Motor neuron (in vitro differentiated cells): ENCODE measurements at regions not wholly inside any gene's neighbourhood (a gene's known extent, or its start where the extent isn't known, plus 50 kb on each side); places are given as distances from the start of the nearest gene placed in this dataset.

Experiments
- ATAC-seq, 8 experiments: fragments of 200-7000 bp; cut with Tn5 transposase; replicated peaks in 6 of 8; 2 replicates each; pipeline ENCODE4 v1.8.0; 2021; ENCODE audit warnings: mild to moderate bottlenecking in 8 of 8, moderate library complexity in 8 of 8
- H3K27ac ChIP-seq, 2 donors: fragments of 250-450 bp; sonication (Bioruptor Pico); 2 replicates each; pipeline ENCODE4 v1.9.0; 2021; ENCODE audit warnings: antibody characterized with exemption in 2 of 2, mild to moderate bottlenecking in 2 of 2, moderate library complexity in 1 of 2
- H3K4me1 ChIP-seq, 2 donors: fragments of 250-450 bp; sonication (Bioruptor Pico); replicated peaks in 1 of 2; 2 replicates each; pipeline ENCODE4 v1.6.1; 2021; ENCODE audit warnings: antibody characterized with exemption in 2 of 2, mild to moderate bottlenecking in 2 of 2, moderate library complexity in 1 of 2
- H3K4me3 ChIP-seq, 5 donors: fragments of 250-450 bp; sonication (Bioruptor Pico); 2 replicates each; pipeline ENCODE4 v1.9.0; 2021; ENCODE audit warnings: antibody characterized with exemption in 5 of 5, mild to moderate bottlenecking in 5 of 5, moderate library complexity in 4 of 5
- WGBS, 10 experiments: fragments of 450-650 bp; shearing (Covaris generic); methylation state at CpG; one replicate each; pipeline ENCODE4 v1.0.0; 2022; 5-methylcytosine and 5-hydroxymethylcytosine counted together
- in situ Hi-C, 9 experiments: fragments of 400-800 bp; cut with MboI; loops; one replicate each; pipeline ENCODE4 v1.15.0; 2021; ENCODE audit warnings: low sequenced_read_pairs in 9 of 9, low pct_unique_long_range_greater_than_20kb in 2 of 9; ENCODE audit not compliant: unreplicated experiment in 9 of 9

GRCh38 chr9:96183751-96184150 lies 118.2 kb downstream of the HSD17B3 start:
- 39 to 100% (median 89%) methylated on average over 1 to 5 of the region's 6 CpGs; no CpG with 5 or more reads in 3 of the 10 experiments for WGBS, 10 experiments
- no peak for ATAC-seq
- Histone ChIP-seq H3K4me3 (no peak overlapping the region), H3K27ac (no peak overlapping the region), H3K4me1 (peaks cover 13 to 18% of the 10 kb centered on the region in 2 donors)
- in situ Hi-C loops: no loop called here

- in situ Hi-C loops: no loop called here
- WGBS, 10 experiments: 40 to 69% (median 50%) methylated on average over 2 of the region's 8 CpGs; no CpG with 5 or more reads in 7 of the 10 experiments
- Histone ChIP-seq H3K27ac (no peak overlapping the region), H3K4me1 (peaks cover 14 to 23% of the 10 kb centered on the region in 2 donors), H3K4me3 (no peak overlapping the region)
- ATAC-seq: no peak
These were observed 123.8 kb downstream of the HSD17B3 start for GRCh38 chr9:96178153-96178552.

- peaks cover 17 to 23% of the 10 kb centered on the region in 2 donors for H3K4me1 ChIP-seq
- 17 to 88% (median 41%) methylated on average over 1 to 4 of the region's 4 CpGs; no CpG with 5 or more reads in 1 of the 10 experiments for WGBS, 10 experiments
- H3K27ac ChIP-seq: no peak overlapping the region
- in situ Hi-C loops: no loop called here
- no peak for ATAC-seq
- no peak overlapping the region for H3K4me3 ChIP-seq
These were observed 124.3 kb downstream of the HSD17B3 start for GRCh38 chr9:96177719-96178028.

- H3K4me3 ChIP-seq: no peak overlapping the region
- no peak overlapping the region for H3K27ac ChIP-seq
- 8 to 100% (median 58%) methylated on average over 1 to 9 of the region's 10 CpGs for WGBS, 10 experiments
These were observed 124.8 kb downstream of the HSD17B3 start for GRCh38 chr9:96177005-96177718.

GRCh38 chr9:96175796-96176195 lies 126.2 kb downstream of the HSD17B3 start:
- peaks cover 19 to 24% of the 10 kb centered on the region in 2 donors for H3K4me1 ChIP-seq
- in situ Hi-C loops: no loop called here
- ATAC-seq: no peak
- H3K4me3 ChIP-seq: no peak overlapping the region
- no peak overlapping the region for H3K27ac ChIP-seq

More at GRCh38 chr9:96177005-96177718, 124.8 kb downstream of the HSD17B3 start:
- in situ Hi-C loops: no loop called here
- ATAC-seq: peak; percentile 35 to 86 (median 66)
- H3K4me1 ChIP-seq: peaks cover 19 to 24% of the 10 kb centered on the region in 2 donors

GRCh38 chr9:96175001-96175400 lies 127.0 kb downstream of the HSD17B3 start:
- ATAC-seq: no peak
- WGBS, 10 experiments: 33 to 100% (median 100%) methylated on average over 1 of the region's 1 CpG; no CpG with 5 or more reads in 2 of the 10 experiments
- Histone ChIP-seq H3K4me3 (no peak overlapping the region), H3K27ac (no peak overlapping the region), H3K4me1 (peaks cover 25 to 32% of the 10 kb centered on the region in 2 donors)
- in situ Hi-C loops: no loop called here

GRCh38 chr9:96174371-96174770 lies 127.6 kb downstream of the HSD17B3 start:
- H3K4me1 ChIP-seq: peaks cover 31 to 39% of the 10 kb centered on the region in 2 donors
- in situ Hi-C loops: no loop called here
- no peak overlapping the region for H3K4me3 ChIP-seq
- no peak overlapping the region for H3K27ac ChIP-seq
- ATAC-seq: peak in 1 of 8 experiments; percentile 15
- 0 to 100% (median 20%) methylated on average over 1 to 3 of the region's 3 CpGs; no CpG with 5 or more reads in 3 of the 10 experiments for WGBS, 10 experiments

- Histone ChIP-seq H3K4me1 (peaks cover 35 to 46% of the 10 kb centered on the region in 2 donors), H3K4me3 (no peak overlapping the region), H3K27ac (no peak overlapping the region)
- 60 to 100% (median 93%) methylated on average over 1 to 7 of the region's 7 CpGs; no CpG with 5 or more reads in 2 of the 10 experiments for WGBS, 10 experiments
- ATAC-seq: no peak
- in situ Hi-C loops: no loop called here
These were observed 128.3 kb downstream of the HSD17B3 start for GRCh38 chr9:96173640-96174039.

- Histone ChIP-seq H3K4me3 (no peak overlapping the region), H3K27ac (no peak overlapping the region), H3K4me1 (peaks cover 31 to 43% of the 10 kb centered on the region in 2 donors)
- no peak for ATAC-seq
- in situ Hi-C loops: no loop called here
- 32 to 100% (median 97%) methylated on average over 1 to 5 of the region's 5 CpGs; no CpG with 5 or more reads in 1 of the 10 experiments for WGBS, 10 experiments
These were observed 129.2 kb downstream of the HSD17B3 start for GRCh38 chr9:96172797-96173196.

- in situ Hi-C loops: no loop called here
- WGBS, 10 experiments: 0 to 94% (median 86%) methylated on average over 2 to 6 of the region's 6 CpGs; no CpG with 5 or more reads in 2 of the 10 experiments
- Histone ChIP-seq H3K4me1 (peaks cover 25 to 36% of the 10 kb centered on the region in 2 donors), H3K4me3 (no peak overlapping the region), H3K27ac (no peak overlapping the region)
- ATAC-seq: peak in 2 of 8 experiments; percentile 31
These were observed 130.2 kb downstream of the HSD17B3 start for GRCh38 chr9:96171728-96172127.

- in situ Hi-C loops: no loop called here
- H3K4me3 ChIP-seq: no peak overlapping the region
- ATAC-seq: peak; percentile 30 to 61 (median 45)
- 11 to 80% (median 35%) methylated on average over 1 to 6 of the region's 6 CpGs; no CpG with 5 or more reads in 1 of the 10 experiments for WGBS, 10 experiments
- peaks cover 25 to 36% of the 10 kb centered on the region in 2 donors for H3K4me1 ChIP-seq
- H3K27ac ChIP-seq: peak overlapping the region in 1 of 2 donors; percentile 79
These were observed 132.1 kb downstream of the HSD17B3 start for GRCh38 chr9:96169901-96170300.

GRCh38 chr9:96169484-96169883 lies 132.5 kb downstream of the HSD17B3 start:
- in situ Hi-C loops: no loop called here
- Histone ChIP-seq H3K4me3 (no peak overlapping the region), H3K4me1 (peaks cover 25 to 35% of the 10 kb centered on the region in 2 donors), H3K27ac (peak overlapping the region in 1 of 2 donors; percentile 79)
- peak; percentile 96 to 99 (median 98) for ATAC-seq
- 0 to 20% (median 10%) methylated on average over 1 to 9 of the region's 15 CpGs; no CpG with 5 or more reads in 3 of the 10 experiments for WGBS, 10 experiments

- WGBS, 10 experiments: 84 to 100% (median 89%) methylated on average over 1 to 10 of the region's 10 CpGs; no CpG with 5 or more reads in 4 of the 10 experiments
- in situ Hi-C loops: no loop called here
- peaks cover 22 to 30% of the 10 kb centered on the region in 2 donors for H3K4me1 ChIP-seq
- H3K27ac ChIP-seq: peak overlapping the region in 1 of 2 donors; percentile 79
- no peak for ATAC-seq
- H3K4me3 ChIP-seq: no peak overlapping the region
These were observed 133.1 kb downstream of the HSD17B3 start for GRCh38 chr9:96168882-96169281.
